ENCODE measurements at regions not wholly inside any gene's neighbourhood (a gene's known extent, or its start where the extent isn't known, plus 50 kb on each side); places are given as distances from the start of the nearest gene placed in this dataset.
"Not testable (repeated sequence)": the region's sequence is repeated elsewhere in the genome, so short reads cannot be mapped to it uniquely, and the experiment has no call there.

DNA sequence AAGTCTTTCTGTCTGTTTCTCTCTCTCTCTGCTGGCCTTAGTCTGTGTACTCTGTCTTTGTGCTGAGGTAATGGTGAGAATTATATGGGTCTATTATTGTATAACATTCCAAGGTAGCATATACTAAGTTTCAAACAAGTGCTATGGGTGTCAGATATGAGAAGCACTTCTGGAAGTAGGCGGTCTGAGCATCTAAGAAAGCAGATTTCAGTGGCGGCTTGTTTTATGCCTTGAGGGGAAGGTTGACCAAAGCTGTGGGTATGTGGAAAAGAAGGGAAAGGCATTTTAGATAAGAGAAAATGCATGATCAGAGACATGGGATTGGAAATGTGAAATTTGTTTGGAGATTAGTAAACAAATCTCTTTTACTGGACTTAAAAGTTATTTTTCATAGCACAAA, 348.5 kb downstream of the RFC3 start:
- DNase-seq (ENCODE audit: low spot score): no peak

- DNase-seq (ENCODE audit: low spot score): no peak
These were observed 349.4 kb downstream of the RFC3 start for GRCh38 chr13:34167347-34167746.

DNA sequence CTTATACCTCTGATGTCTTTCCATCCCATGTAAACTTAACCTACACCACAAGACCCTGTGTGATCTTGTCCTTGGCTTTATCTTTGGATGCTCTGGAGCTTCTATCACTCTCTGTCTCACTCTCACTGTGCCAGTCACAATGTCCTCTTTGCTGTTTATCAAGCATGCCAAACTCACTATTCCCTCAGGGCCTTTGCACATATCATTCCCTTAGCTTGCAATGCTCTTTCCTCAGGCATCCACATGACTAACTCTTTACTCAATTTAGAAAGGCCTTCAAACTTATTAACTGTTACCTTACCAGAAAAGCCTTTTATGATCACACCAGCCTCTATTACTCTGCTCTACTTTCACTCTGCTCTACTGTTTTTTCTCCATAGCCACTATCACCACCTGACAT, 354.1 kb downstream of the RFC3 start:
- DNase-seq (ENCODE audit: low spot score): peak; percentile 4

- DNase-seq (ENCODE audit: low spot score): peak; percentile 39
These were observed 356.8 kb downstream of the RFC3 start for GRCh38 chr13:34174671-34175145.

GRCh38 chr13:34175551-34175950, 357.6 kb downstream of the RFC3 start:
- DNase-seq (ENCODE audit: low spot score): no peak

DNA sequence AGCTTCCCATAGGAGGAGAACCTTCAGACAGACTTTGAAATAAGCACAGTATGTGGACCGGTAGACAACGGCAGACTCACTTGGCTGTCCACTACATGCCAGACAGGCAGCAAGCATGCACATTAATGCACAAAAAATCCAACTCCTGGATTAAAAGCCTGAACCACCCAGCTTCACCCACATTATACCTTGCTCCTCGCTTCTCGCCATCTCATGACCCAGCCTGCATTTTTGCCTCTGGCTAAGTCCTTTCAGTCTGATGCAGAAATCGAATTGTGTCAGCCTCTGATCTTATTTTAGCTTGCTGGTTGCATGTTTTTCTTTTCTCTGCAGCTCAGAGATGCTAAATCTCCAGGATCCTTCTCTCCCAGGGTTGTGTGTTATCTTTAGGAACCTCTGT, 358.7 kb downstream of the RFC3 start:
- no peak for DNase-seq (ENCODE audit: low spot score)

GRCh38 chr13:34179481-34179880, 361.5 kb downstream of the RFC3 start:
- no peak for DNase-seq (ENCODE audit: low spot score)

DNA sequence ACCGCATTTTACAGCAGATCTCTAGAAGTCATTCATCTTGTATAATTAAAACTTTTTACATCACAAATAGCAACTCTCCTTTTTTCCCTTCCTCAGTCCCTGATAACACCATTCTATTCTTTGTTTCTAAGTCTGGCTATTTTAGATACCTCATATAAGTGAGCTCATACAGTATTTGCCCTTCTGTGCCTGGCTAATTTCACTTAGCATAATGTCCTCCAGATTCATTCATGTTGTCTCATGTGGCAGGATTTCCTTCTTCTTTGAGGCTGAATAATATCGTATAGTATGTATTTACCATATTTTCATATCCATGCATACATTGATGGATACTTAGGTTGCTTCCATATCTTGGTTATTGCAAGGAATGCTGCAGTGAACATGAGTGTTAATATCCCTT, 362.0 kb downstream of the RFC3 start:
- no peak for DNase-seq (ENCODE audit: low spot score)

- not testable (repeated sequence) for DNase-seq (ENCODE audit: low spot score)
These were observed 363.3 kb downstream of the RFC3 start for GRCh38 chr13:34181256-34181655.

- DNase-seq (ENCODE audit: low spot score): no peak
These were observed 372.0 kb downstream of the RFC3 start for GRCh38 chr13:34189946-34190345.

DNA sequence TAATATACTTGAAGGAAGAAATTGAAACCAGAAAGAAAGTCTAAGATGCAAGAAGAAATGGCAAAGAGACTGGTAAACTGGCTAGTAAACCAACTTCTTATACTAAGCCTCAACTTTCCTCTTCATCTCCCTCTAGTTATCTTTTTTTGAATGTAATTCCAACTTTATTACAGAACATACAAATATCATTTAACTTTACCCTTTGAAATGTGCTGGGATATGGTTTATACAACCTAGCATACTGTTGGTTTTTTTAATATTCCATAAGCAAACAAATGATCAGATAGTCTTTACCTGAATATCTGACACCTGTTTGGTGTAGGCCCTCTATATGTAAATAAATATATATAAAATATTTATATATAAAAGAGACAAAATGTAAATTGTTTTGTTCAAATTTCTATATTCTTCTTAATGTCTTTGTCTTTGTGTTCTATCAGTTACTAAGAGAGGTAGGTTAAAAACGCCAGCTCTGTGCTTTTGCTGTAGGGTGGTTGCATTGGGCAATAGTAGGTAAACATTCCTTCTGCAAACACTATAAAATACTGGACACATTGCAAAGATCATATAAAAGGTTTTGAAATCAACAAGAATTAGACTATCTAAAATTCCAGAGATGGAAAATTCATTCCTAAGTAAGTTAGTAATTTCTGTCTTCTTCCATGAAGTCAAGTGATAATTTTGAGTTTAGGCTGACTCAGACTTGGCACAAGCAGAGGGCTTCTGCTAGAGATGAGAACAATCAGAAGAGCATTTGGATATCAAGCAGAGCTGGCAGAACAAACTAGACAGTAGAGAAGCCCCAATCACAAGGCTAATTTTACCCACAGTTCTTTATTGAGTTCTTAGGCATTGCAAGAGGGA, 383.3 kb downstream of the RFC3 start:
- DNase-seq (ENCODE audit: low spot score): peak; percentile 72

- DNase-seq (ENCODE audit: low spot score): peak; percentile 87
These were observed 389.4 kb downstream of the RFC3 start for GRCh38 chr13:34207334-34207733.

GRCh38 chr13:34207872-34208271, 389.9 kb downstream of the RFC3 start:
- no peak for DNase-seq (ENCODE audit: low spot score)

GRCh38 chr13:34208336-34208735, 390.4 kb downstream of the RFC3 start:
- peak; percentile 40 for DNase-seq (ENCODE audit: low spot score)

- no peak for DNase-seq (ENCODE audit: low spot score)
These were observed 392.4 kb downstream of the RFC3 start for GRCh38 chr13:34210341-34210740.

DNA sequence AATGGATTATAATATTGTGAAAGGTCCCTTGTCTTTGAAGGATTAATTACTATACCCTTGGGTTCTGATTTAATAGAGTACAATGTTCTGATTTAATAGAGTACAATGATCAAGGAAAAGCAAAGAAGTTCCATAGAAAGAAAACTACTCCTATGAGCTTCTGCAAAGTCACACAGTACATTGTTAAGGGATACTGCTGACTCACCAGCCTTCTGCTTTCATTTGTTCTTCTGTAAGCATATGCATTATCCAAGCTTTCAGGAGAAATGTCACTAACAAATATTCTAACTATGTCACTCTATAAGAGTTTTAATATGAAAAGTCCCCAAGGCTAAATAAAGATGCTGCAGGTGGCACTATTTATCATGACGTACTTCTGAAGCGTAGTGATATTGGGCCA, 396.7 kb downstream of the RFC3 start:
- no peak for DNase-seq (ENCODE audit: low spot score)

DNA sequence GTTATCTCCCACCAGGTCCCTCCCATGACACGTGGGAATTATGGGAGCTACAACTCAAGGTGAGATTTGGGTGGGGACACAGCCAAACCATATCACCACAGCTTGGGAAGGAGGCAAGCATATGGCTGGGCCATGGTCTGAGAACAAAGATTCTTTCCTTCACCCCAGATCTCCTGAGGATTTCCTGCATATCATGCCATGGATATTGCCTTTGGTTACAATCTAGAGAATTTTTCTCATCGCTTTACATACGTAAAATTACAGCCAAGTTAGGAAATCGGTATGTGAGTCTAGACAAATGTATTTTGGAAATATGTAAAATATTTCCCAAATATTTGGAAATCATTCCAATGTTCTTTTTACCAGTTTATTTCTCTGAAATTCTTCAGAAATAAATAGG, 398.3 kb downstream of the RFC3 start:
- DNase-seq (ENCODE audit: low spot score): no peak

DNA sequence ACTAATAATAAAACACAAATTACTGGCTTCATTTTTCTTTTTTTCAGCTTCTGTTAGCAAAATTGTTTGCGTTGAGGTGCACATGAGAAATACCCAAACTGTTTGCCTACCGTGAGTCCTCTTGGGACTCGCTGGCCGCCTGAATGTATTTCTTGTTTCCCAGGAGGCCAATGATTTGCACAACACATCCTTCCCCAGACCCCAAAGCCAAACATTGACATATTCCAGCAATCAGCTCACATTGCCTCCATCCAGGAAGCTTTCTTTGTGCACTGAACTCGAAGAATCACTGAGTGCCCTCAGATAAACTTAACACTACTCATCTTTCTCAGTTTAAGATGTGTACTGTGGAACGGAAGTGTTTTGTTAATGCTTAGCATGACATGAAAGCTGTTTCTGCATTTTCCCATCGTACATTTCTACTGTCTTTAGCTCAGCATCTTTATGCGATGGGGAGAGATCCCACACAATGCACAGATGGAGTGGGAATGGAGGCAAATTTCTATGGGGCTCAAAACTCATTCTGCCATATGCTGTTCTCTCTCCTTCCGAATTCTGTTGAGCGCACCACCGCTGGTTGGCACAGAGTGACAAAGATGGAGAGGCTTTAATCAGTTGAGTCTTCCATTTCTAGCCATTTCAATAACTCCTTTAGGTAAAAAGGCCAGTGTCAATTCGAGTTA, 399.5 kb downstream of the RFC3 start:
- no peak for DNase-seq (ENCODE audit: low spot score)

DNA sequence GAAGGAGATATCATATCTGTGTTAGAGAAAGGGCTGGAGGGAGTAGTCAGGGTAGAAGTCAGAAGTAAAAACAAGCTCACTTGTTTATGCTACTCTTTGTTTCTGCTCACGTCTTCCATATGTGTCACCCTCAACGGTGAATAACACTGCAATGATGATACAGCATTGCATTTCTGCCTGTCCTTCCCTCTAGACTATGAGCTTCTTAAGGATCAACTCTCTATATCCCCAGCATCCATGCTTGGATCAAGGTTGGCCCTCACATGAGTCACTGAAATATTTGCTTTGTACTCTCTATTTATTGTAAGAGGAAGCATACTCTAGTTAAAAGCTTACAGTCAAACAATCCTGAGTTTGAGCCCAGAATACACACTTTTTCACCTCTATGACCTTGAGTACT, 406.0 kb downstream of the RFC3 start:
- no peak for DNase-seq (ENCODE audit: low spot score)

DNA sequence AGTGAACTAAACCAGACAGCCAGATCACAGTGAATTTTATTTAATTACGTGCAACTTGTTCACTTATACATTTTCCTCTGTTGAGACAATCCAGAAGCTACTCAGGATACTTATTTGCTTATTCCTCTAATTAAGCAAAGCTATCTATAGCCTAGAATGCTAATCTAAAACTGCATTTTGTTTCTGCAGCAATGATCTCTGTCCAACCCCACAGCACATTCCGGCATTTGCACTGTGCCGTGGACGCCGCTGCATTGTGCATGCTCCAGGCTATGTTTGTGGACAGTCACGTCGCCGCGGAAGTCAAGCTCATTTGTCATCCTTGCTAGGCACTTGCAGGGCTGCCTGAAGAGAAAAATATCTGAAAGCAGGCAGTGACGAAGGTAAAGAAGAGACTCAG, 406.9 kb downstream of the RFC3 start:
- DNase-seq (ENCODE audit: low spot score): no peak

DNA sequence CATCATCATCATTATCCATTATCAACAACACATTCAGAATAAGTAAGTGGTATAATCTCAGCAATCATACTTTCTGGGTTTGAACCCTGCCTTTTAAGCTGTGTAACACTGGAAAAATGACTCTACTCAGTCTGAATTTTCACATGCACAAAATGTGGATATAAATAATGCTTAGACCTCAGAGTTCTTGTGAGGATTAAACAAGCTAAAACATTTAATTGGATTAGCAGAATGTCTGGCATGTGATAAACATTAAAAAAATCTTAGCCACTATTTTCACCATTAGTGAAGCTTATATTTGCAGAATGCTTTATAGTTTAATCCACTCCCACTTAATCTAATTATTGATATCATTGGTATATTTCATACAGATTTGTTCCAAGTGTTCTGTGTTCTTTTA, 412.3 kb downstream of the RFC3 start:
- no peak for DNase-seq (ENCODE audit: low spot score)

- no peak for DNase-seq (ENCODE audit: low spot score)
These were observed 423.4 kb downstream of the RFC3 start for GRCh38 chr13:34241332-34241731.

- DNase-seq (ENCODE audit: low spot score): no peak
These were observed 425.5 kb downstream of the RFC3 start for GRCh38 chr13:34243403-34243802.
